ENCODE measurements at regions not wholly inside any gene's neighbourhood (a gene's known extent, or its start where the extent isn't known, plus 50 kb on each side); places are given as distances from the start of the nearest gene placed in this dataset.

DNA sequence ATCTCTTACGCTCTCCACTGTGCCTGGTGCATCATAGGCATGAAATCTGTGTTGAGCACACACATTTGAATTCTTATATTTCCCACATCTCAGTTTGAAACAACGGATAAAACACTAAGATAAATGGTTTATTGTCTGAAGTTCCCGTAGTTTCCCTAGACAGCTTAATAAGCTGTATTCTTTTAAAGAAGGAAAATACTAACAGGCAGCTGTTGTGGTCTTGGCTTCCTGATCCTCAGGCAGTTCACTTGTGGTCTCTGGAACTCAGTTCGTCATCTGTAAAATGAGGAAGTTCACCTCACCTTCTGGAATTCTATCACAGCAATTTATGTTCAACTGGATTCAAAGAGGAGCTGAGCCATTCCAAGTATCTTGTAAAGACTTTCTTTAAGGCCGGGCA, 1805.6 kb upstream of the TENM3 start:
- no peaks in the 10 kb centered on the region for H3K79me2 ChIP-seq (ENCODE audit: control insufficient read depth, insufficient read depth, low read length)
- H3K36me3 ChIP-seq (ENCODE audit: control insufficient read depth in 2 of 2, insufficient read depth in 2 of 2, low read length in 1 of 2): no peaks in the 10 kb centered on the region
- ChIA-PET POLR2A (no interaction called here), CTCF (no interaction called here), RAD21 (ENCODE audit: unreplicated experiment) (no interaction called here), SMC1A (ENCODE audit: uncharacterized antibody, unreplicated experiment) (no interaction called here)
- ATAC-seq: no peak
- no peaks in the 10 kb centered on the region for H3K4me1 ChIP-seq (ENCODE audit: control insufficient read depth, insufficient read depth, low read length)
- no peak for FAIRE-seq
- no peak overlapping the region for H3K4me3 ChIP-seq
- DNase-seq (ENCODE audit: low read depth, low spot score): no peak
- H4K20me1 ChIP-seq (ENCODE audit: control insufficient read depth, insufficient read depth): no peaks in the 10 kb centered on the region
- in situ Hi-C loops (cut with MboI): no loop called here
- H3K4me2 ChIP-seq (ENCODE audit: control insufficient read depth, insufficient read depth): no peak overlapping the region
- no peaks in the 10 kb centered on the region for H3K9me3 ChIP-seq (replicated peaks; ENCODE audit: control insufficient read depth, insufficient read depth, low read length)
- H3K27ac ChIP-seq (ENCODE audit: control insufficient read depth, insufficient read depth): no peak overlapping the region
- no peak overlapping the region for H3K9ac ChIP-seq (ENCODE audit: control insufficient read depth, insufficient read depth, low read length)
- TF ChIP-seq ZSCAN29 (IDR thresholded peaks at IDR 0.05) (no peak), NKRF (conservative IDR thresholded peaks at IDR 0.05) (no peak), ATF2 (IDR thresholded peaks at IDR 0.05; ENCODE audit: low read length) (no peak), STAT1 (conservative IDR thresholded peaks at IDR 0.05) (no peak)
- TF ChIP-seq, protein P1, sequence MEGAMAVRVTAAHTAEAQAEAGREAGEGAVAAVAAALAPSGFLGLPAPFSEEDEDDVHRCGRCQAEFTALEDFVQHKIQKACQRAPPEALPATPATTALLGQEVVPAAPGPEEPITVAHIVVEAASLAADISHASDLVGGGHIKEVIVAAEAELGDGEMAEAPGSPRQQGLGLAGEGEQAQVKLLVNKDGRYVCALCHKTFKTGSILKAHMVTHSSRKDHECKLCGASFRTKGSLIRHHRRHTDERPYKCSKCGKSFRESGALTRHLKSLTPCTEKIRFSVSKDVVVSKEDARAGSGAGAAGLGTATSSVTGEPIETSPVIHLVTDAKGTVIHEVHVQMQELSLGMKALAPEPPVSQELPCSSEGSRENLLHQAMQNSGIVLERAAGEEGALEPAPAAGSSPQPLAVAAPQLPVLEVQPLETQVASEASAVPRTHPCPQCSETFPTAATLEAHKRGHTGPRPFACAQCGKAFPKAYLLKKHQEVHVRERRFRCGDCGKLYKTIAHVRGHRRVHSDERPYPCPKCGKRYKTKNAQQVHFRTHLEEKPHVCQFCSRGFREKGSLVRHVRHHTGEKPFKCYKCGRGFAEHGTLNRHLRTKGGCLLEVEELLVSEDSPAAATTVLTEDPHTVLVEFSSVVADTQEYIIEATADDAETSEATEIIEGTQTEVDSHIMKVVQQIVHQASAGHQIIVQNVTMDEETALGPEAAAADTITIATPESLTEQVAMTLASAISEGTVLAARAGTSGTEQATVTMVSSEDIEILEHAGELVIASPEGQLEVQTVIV (IDR thresholded peaks at IDR 0.05; ENCODE audit: borderline replicate concordance, partially characterized antibody): no peak
- TF ChIP-seq, protein P2, sequence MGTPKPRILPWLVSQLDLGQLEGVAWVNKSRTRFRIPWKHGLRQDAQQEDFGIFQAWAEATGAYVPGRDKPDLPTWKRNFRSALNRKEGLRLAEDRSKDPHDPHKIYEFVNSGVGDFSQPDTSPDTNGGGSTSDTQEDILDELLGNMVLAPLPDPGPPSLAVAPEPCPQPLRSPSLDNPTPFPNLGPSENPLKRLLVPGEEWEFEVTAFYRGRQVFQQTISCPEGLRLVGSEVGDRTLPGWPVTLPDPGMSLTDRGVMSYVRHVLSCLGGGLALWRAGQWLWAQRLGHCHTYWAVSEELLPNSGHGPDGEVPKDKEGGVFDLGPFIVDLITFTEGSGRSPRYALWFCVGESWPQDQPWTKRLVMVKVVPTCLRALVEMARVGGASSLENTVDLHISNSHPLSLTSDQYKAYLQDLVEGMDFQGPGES (IDR thresholded peaks at IDR 0.05): no peak
- intact Hi-C loops (cut with micrococcal nuclease; ENCODE audit: unreplicated experiment): no loop called here
- BruUV-seq (replicated peaks): no TSS peak
- H2AFZ ChIP-seq (ENCODE audit: control insufficient read depth, low read depth, low read length): no peak overlapping the region
- H3K27me3 ChIP-seq (replicated peaks in 1 of 2; ENCODE audit: control insufficient read depth in 2 of 2, insufficient read depth in 2 of 2, low read length in 1 of 2): no peaks in the 10 kb centered on the region
- WGBS (ENCODE audit: insufficient coverage, insufficient replicate concordance, low lambda C conversion rate, missing lambda C conversion rate): 2% methylated on average over 5 of the region's 5 CpGs

Measured in GM12878 (cell line).